Peyer's patch (tissue), 4 donors: ENCODE measurements at regions not wholly inside any gene's neighbourhood (a gene's known extent, or its start where the extent isn't known, plus 50 kb on each side); places are given as distances from the start of the nearest gene placed in this dataset.

Experiments
- POLR2A ChIP-seq, 2 donors: fragments of 450-650 bp; IDR thresholded peaks; one replicate each; pipeline ENCODE4 v1.5.1; 2017; ENCODE audit warnings: antibody characterized with exemption in 2 of 2, mild to moderate bottlenecking in 2 of 2, moderate library complexity in 2 of 2
- TF ChIP-seq, protein P1 (sequence below), 6 experiments: fragments of 450-650 bp in 4 of 6; fragments of 200-600 bp in 2 of 6; sonication (generic) in 1 of 6; IDR thresholded peaks; one replicate each; pipeline ENCODE4 v1.5.1; 2017 to 2019; ENCODE audit warnings: antibody characterized with exemption in 6 of 6, mild to moderate bottlenecking in 3 of 6, moderate library complexity in 1 of 6

DNA sequence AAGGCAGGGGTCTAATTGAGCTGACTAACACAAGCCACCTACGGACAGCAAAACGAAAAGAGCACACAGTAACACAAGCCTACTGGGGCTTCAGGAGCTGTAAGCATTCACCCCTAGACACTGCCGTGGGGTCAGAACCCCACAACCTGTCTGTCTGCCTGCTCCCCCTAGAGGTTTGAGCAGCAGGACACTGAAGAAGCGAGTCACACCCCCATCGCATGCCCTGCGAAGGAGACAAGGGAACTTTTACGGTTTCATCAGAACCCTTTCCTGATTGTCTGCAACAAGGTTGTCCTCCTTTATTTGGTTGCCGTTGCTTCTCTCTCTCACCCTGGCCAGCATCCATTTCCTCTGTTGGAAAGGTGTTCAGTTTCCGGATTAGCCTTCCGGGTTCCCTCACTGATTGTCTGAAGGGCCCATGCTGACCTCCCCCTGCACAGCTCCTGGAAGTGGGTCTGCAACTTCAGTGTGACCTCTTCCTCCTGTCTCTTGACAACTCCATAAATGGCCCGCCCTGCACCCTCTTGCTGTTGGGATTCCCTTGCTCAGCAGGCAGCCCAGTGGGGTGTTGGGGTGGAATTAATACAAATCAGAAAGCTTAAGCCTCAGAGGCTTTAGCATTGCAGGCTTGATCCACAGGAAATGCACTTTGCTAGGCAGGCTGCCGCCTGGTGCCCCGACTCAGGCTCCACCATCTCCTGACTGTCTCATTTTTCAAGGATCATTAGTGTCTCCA is 258.9 kb upstream of the TLE4 start:
- TF ChIP-seq, protein P1, sequence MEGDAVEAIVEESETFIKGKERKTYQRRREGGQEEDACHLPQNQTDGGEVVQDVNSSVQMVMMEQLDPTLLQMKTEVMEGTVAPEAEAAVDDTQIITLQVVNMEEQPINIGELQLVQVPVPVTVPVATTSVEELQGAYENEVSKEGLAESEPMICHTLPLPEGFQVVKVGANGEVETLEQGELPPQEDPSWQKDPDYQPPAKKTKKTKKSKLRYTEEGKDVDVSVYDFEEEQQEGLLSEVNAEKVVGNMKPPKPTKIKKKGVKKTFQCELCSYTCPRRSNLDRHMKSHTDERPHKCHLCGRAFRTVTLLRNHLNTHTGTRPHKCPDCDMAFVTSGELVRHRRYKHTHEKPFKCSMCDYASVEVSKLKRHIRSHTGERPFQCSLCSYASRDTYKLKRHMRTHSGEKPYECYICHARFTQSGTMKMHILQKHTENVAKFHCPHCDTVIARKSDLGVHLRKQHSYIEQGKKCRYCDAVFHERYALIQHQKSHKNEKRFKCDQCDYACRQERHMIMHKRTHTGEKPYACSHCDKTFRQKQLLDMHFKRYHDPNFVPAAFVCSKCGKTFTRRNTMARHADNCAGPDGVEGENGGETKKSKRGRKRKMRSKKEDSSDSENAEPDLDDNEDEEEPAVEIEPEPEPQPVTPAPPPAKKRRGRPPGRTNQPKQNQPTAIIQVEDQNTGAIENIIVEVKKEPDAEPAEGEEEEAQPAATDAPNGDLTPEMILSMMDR (IDR thresholded peaks at IDR 0.05): no peak
- no peak for TF ChIP-seq POLR2A (IDR thresholded peaks at IDR 0.05)
